Osteoblast (primary cell): ENCODE measurements at regions not wholly inside any gene's neighbourhood (a gene's known extent, or its start where the extent isn't known, plus 50 kb on each side); places are given as distances from the start of the nearest gene placed in this dataset.

Experiments used
- DNase-seq: peaks from one replicate; pipeline ENCODE4 v3.0.0; 2011; ENCODE audit warnings: low spot score, mixed read lengths; ENCODE audit not compliant: insufficient read length; ENCODE audit errors: missing footprints
- H2AFZ ChIP-seq: 2 replicates; pipeline ENCODE4 v1.6.0; 2011; ENCODE audit warnings: mild to moderate bottlenecking, low read length
- H3K27ac ChIP-seq: 2 replicates; pipeline ENCODE4 v1.5.1; 2011; ENCODE audit warnings: mild to moderate bottlenecking, low read depth, low read length, moderate library complexity
- H3K27me3 ChIP-seq: 2 replicates; pipeline ENCODE4 v1.6.0; 2012; ENCODE audit warnings: mild to moderate bottlenecking, control low read depth, inconsistent platforms, low read length, moderate library complexity; ENCODE audit not compliant: insufficient read depth
- H3K36me3 ChIP-seq: 2 replicates; pipeline ENCODE4 v1.5.1; 2011; ENCODE audit warnings: mild to moderate bottlenecking, low read length, control low read depth, moderate library complexity; ENCODE audit not compliant: insufficient read depth
- H3K4me1 ChIP-seq: 2 replicates; pipeline ENCODE4 v1.5.1; 2011; ENCODE audit warnings: mild to moderate bottlenecking, low read length, control low read depth, moderate library complexity; ENCODE audit not compliant: insufficient read depth
- H3K4me2 ChIP-seq: 2 replicates; pipeline ENCODE4 v1.6.0; 2011; ENCODE audit warnings: mild to moderate bottlenecking, low read length; ENCODE audit not compliant: insufficient read depth
- H3K4me3 ChIP-seq: fragments of 200-600 bp; sonication (generic); 3 replicates; pipeline ENCODE4 v1.5.1; 2012; ENCODE audit warnings: mild to moderate bottlenecking, low read length, inconsistent platforms; ENCODE audit not compliant: insufficient read depth
- H3K79me2 ChIP-seq: 2 replicates; pipeline ENCODE4 v1.6.0; 2012; ENCODE audit warnings: mild to moderate bottlenecking, low read length, control low read depth, inconsistent platforms; ENCODE audit not compliant: insufficient read depth
- H3K9me3 ChIP-seq: 2 replicates; pipeline ENCODE4 v1.5.1; 2011; ENCODE audit warnings: low read depth, low read length, control low read depth
- H4K20me1 ChIP-seq: 2 replicates; pipeline ENCODE4 v1.6.0; 2012; ENCODE audit warnings: mild to moderate bottlenecking, low read length, control low read depth; ENCODE audit not compliant: insufficient read depth
- TF ChIP-seq, protein P1 (sequence below): IDR thresholded peaks from 2 replicates; pipeline ENCODE4 v1.5.1; 2011; ENCODE audit warnings: mild to moderate bottlenecking, low read depth, low read length, moderate library complexity; ENCODE audit errors: extremely low read depth

DNA sequence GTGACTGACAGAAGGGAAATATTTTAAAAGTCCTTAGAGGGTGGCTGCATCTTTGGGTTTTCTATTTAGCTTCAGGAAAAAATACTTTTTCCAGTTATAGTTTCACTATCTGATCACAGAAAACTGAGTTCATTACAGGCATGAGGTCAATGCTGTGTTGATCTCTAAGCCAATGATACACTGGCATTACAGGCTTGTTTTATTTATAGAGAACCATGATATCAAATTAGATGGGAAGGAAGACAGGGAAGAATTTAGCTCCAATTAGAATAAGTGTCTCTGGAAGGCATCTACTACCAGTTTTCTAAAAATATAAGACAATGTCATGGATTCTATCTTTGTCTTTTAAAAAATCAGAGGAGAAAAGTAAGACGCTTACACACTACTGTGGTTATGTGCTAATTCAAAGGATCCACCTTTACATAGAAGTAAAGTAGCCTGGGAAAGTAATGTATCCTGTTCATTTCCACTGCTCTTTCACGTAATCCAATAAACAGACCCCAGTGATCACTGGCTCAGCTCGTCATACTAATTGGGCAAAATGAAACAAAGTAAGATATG, 344.5 kb upstream of the PPARGC1A start:
- H3K4me1 ChIP-seq, result peaks cover 2% of the 10 kb centered on the region
- H3K4me3 ChIP-seq, result no peak overlapping the region
- H3K27ac ChIP-seq, result no peak overlapping the region
- H4K20me1 ChIP-seq, result no peaks in the 10 kb centered on the region
- no peak overlapping the region for H2AFZ ChIP-seq
- DNase-seq, result no peak
- TF ChIP-seq, protein P1, sequence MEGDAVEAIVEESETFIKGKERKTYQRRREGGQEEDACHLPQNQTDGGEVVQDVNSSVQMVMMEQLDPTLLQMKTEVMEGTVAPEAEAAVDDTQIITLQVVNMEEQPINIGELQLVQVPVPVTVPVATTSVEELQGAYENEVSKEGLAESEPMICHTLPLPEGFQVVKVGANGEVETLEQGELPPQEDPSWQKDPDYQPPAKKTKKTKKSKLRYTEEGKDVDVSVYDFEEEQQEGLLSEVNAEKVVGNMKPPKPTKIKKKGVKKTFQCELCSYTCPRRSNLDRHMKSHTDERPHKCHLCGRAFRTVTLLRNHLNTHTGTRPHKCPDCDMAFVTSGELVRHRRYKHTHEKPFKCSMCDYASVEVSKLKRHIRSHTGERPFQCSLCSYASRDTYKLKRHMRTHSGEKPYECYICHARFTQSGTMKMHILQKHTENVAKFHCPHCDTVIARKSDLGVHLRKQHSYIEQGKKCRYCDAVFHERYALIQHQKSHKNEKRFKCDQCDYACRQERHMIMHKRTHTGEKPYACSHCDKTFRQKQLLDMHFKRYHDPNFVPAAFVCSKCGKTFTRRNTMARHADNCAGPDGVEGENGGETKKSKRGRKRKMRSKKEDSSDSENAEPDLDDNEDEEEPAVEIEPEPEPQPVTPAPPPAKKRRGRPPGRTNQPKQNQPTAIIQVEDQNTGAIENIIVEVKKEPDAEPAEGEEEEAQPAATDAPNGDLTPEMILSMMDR, result no peak
- H3K4me2 ChIP-seq, result no peak overlapping the region
- no peaks in the 10 kb centered on the region for H3K9me3 ChIP-seq
- H3K36me3 ChIP-seq, result no peaks in the 10 kb centered on the region
- H3K27me3 ChIP-seq, result peaks cover 5% of the 10 kb centered on the region
- no peaks in the 10 kb centered on the region for H3K79me2 ChIP-seq

DNA sequence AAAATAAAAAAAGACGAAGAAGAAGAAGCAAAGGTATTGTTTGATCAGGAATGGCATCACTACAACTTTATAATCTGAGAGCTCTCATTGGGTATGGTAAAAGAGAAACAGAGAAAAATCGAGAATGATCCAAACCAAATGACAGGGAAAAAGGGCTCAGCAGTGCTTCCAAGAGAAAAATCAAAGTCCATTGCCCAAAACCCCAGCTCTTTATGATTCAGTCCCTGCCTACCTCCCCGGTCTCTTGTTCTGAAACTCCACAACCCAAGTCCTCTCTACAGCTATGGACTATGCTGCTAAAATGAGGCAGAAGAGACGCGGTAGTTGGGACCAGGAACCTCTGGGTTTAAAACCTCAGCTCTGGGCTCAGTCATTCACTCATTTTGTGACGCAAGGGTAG, 341.1 kb upstream of the PPARGC1A start:
- peaks cover 11% of the 10 kb centered on the region for H3K4me1 ChIP-seq
- H3K27ac ChIP-seq, result no peak overlapping the region
- H3K4me2 ChIP-seq, result no peak overlapping the region
- TF ChIP-seq, protein P1, result no peak
- no peak overlapping the region for H3K4me3 ChIP-seq
- H3K27me3 ChIP-seq, result peaks cover 3% of the 10 kb centered on the region
- H3K36me3 ChIP-seq, result no peaks in the 10 kb centered on the region
- DNase-seq, result no peak
- no peaks in the 10 kb centered on the region for H3K79me2 ChIP-seq
- H2AFZ ChIP-seq, result no peak overlapping the region
- H4K20me1 ChIP-seq, result no peaks in the 10 kb centered on the region
- no peaks in the 10 kb centered on the region for H3K9me3 ChIP-seq

DNA sequence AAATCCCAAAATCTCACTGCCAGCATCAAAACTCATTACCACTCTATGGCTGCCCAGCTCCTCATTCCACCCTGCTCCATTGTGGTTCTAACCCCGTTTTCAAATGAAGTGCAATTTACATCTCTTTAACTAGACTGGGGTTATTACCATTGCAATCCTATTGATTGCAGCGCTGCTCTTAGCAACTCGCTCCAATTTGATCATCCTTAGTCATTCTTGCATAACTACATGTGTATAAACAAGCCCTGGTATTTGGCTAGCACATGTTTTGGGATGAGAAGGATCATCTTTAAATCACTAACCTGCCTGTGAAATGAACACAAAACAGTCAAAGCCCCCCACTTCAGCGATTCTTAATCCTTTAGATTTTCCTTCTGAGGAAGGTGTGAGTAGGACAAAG, 340.1 kb upstream of the PPARGC1A start:
- TF ChIP-seq, protein P1, result no peak
- no peak overlapping the region for H3K4me3 ChIP-seq
- peaks cover 16% of the 10 kb centered on the region for H3K4me1 ChIP-seq
- H3K27me3 ChIP-seq, result peaks cover 3% of the 10 kb centered on the region
- H2AFZ ChIP-seq, result no peak overlapping the region
- no peaks in the 10 kb centered on the region for H3K36me3 ChIP-seq
- no peaks in the 10 kb centered on the region for H3K79me2 ChIP-seq
- H4K20me1 ChIP-seq, result no peaks in the 10 kb centered on the region
- DNase-seq, result no peak
- no peak overlapping the region for H3K4me2 ChIP-seq
- no peaks in the 10 kb centered on the region for H3K9me3 ChIP-seq
- H3K27ac ChIP-seq, result no peak overlapping the region

DNA sequence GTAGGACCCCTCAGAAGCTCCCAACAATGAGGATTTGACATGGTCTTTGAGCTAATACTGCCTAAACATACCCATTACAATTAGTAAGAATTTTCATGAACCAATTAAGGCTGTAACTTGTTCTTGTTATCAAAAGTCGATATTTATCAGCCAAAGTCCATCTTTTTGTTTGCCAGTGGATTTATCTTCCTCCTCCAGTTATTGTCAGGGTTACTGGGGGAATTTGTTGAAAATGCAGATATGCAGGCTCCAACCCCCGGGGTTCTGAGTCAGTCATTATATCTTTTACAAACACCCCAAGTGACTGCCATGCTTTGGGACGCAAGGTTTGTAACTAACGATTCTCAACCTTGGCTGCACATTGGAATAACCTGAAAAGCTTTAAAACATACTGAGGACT, 338.8 kb upstream of the PPARGC1A start:
- H3K9me3 ChIP-seq, result no peaks in the 10 kb centered on the region
- H3K27ac ChIP-seq, result no peak overlapping the region
- H3K4me1 ChIP-seq, result peaks cover 16% of the 10 kb centered on the region
- TF ChIP-seq, protein P1, result no peak
- H3K27me3 ChIP-seq, result peaks cover 3% of the 10 kb centered on the region
- H3K4me2 ChIP-seq, result no peak overlapping the region
- no peak for DNase-seq
- H2AFZ ChIP-seq, result no peak overlapping the region
- no peaks in the 10 kb centered on the region for H4K20me1 ChIP-seq
- no peaks in the 10 kb centered on the region for H3K36me3 ChIP-seq
- H3K79me2 ChIP-seq, result no peaks in the 10 kb centered on the region
- H3K4me3 ChIP-seq, result no peak overlapping the region
